GM23338 (cell line): ENCODE measurements at regions not wholly inside any gene's neighbourhood (a gene's known extent, or its start where the extent isn't known, plus 50 kb on each side); places are given as distances from the start of the nearest gene placed in this dataset.

Experiments
- ATAC-seq: fragments of 200-7000 bp; cut with Tn5 transposase; 3 replicates; pipeline ENCODE4 v1.9.1; 2020
- DNase-seq: peaks from one replicate; pipeline ENCODE4 v3.0.0-alpha.2; 2015; ENCODE audit warnings: low spot score
- H2AFZ ChIP-seq: fragments of 200-600 bp; sonication (generic); 2 replicates; pipeline ENCODE4 v1.8.0; 2016; ENCODE audit warnings: antibody characterized with exemption, mild to moderate bottlenecking, moderate library complexity
- H3F3A ChIP-seq: fragments of 200-600 bp; sonication (generic); replicated peaks from 2 replicates; pipeline ENCODE4 v1.8.0; 2017; ENCODE audit warnings: antibody characterized with exemption, mixed run types, low read depth
- H3K27ac ChIP-seq: fragments of 200-600 bp; sonication (generic); 2 replicates; pipeline ENCODE4 v1.6.1; 2016; ENCODE audit warnings: low read depth
- H3K27me3 ChIP-seq: fragments of 200-600 bp; sonication (generic); 2 replicates; pipeline ENCODE4 v1.8.0; 2016; ENCODE audit warnings: mild to moderate bottlenecking, mixed run types, moderate library complexity; ENCODE audit not compliant: insufficient read depth
- H3K36me3 ChIP-seq: fragments of 200-600 bp; sonication (generic); 2 replicates; pipeline ENCODE4 v1.8.0; 2016; ENCODE audit warnings: mild to moderate bottlenecking; ENCODE audit not compliant: insufficient read depth
- H3K4me1 ChIP-seq: fragments of 200-600 bp; sonication (generic); 2 replicates; pipeline ENCODE4 v1.8.0; 2016; ENCODE audit warnings: mild to moderate bottlenecking, moderate library complexity; ENCODE audit not compliant: insufficient read depth
- H3K4me2 ChIP-seq: fragments of 200-600 bp; sonication (generic); 2 replicates; pipeline ENCODE4 v1.7.1; 2017; ENCODE audit warnings: mixed run types
- H3K4me3 ChIP-seq: fragments of 200-600 bp; sonication (generic); 2 replicates; pipeline ENCODE4 v1.6.1; 2016; ENCODE audit warnings: mixed run types
- H3K79me2 ChIP-seq: fragments of 200-600 bp; sonication (generic); replicated peaks from 2 replicates; pipeline ENCODE4 v1.8.0; 2017; ENCODE audit warnings: mild to moderate bottlenecking; ENCODE audit not compliant: insufficient read depth
- H3K9me2 ChIP-seq: fragments of 200-600 bp; sonication (generic); 2 replicates; pipeline ENCODE4 v1.8.0; 2017; ENCODE audit not compliant: insufficient read depth
- H4K20me1 ChIP-seq: fragments of 200-600 bp; sonication (generic); replicated peaks from 2 replicates; pipeline ENCODE4 v1.8.0; 2017; ENCODE audit warnings: mild to moderate bottlenecking; ENCODE audit not compliant: insufficient read depth
- H3K27ac Mint-ChIP-seq: 2 replicates; pipeline ENCODE4 v1.8.0; 2020; ENCODE audit warnings: inconsistent platforms, mild to moderate bottlenecking, moderate library complexity, mixed read lengths
- H3K27me3 Mint-ChIP-seq: 3 replicates; pipeline ENCODE4 v1.8.0; 2022; ENCODE audit warnings: low read depth, mild to moderate bottlenecking, moderate library complexity, mixed read lengths, inconsistent platforms; ENCODE audit not compliant: insufficient read depth, poor library complexity
- H3K36me3 Mint-ChIP-seq: 3 replicates; pipeline ENCODE4 v1.8.0; 2021; ENCODE audit warnings: low read depth, mild to moderate bottlenecking, inconsistent platforms, moderate library complexity, mixed read lengths
- H3K4me1 Mint-ChIP-seq: 3 replicates; pipeline ENCODE4 v1.8.0; 2020; ENCODE audit warnings: mild to moderate bottlenecking, inconsistent platforms, mixed read lengths
- H3K4me3 Mint-ChIP-seq: 3 replicates; pipeline ENCODE4 v1.8.0; 2021; ENCODE audit warnings: moderate library complexity, mild to moderate bottlenecking, inconsistent platforms, mixed read lengths
- H3K9me3 Mint-ChIP-seq: 3 replicates; pipeline ENCODE4 v1.8.0; 2020; ENCODE audit warnings: moderate library complexity, mild to moderate bottlenecking, inconsistent platforms, mixed read lengths
- CREB1 ChIP-seq: fragments of 250-450 bp; sonication (Bioruptor Pico); IDR thresholded peaks from 2 replicates; pipeline ENCODE4 v1.5.0; 2020; ENCODE audit warnings: low read depth, mild to moderate bottlenecking, moderate library complexity
- EZH2 ChIP-seq: fragments of 200-600 bp; sonication (generic); IDR thresholded peaks from one replicate; pipeline ENCODE4 v1.8.0; 2017; ENCODE audit warnings: antibody characterized with exemption, mild to moderate bottlenecking, low read depth; ENCODE audit not compliant: unreplicated experiment
- JUNB ChIP-seq: IDR thresholded peaks from one replicate; pipeline ENCODE4 v1.6.1; 2016; ENCODE audit warnings: antibody characterized with exemption; ENCODE audit not compliant: unreplicated experiment
- NANOG ChIP-seq: IDR thresholded peaks from 2 replicates; pipeline ENCODE4 v1.6.1; 2016; ENCODE audit warnings: antibody characterized with exemption, borderline replicate concordance
- POLR2AphosphoS5 ChIP-seq: IDR thresholded peaks from 2 replicates; pipeline ENCODE4 v1.6.1; 2016; ENCODE audit warnings: antibody characterized with exemption, low read depth
- STAT1 ChIP-seq: IDR thresholded peaks from one replicate; pipeline ENCODE4 v1.6.1; 2016; ENCODE audit warnings: antibody characterized with exemption; ENCODE audit not compliant: unreplicated experiment
- ZNF114 ChIP-seq: fragments of 250-450 bp; sonication (Bioruptor Pico); IDR thresholded peaks from 2 replicates; pipeline ENCODE4 v1.5.0; 2020; ENCODE audit warnings: mild to moderate bottlenecking, moderate library complexity
- ZNF331 ChIP-seq: fragments of 250-450 bp; sonication (Bioruptor Pico); IDR thresholded peaks from 2 replicates; pipeline ENCODE4 v1.5.0; 2020; ENCODE audit warnings: low read depth, mild to moderate bottlenecking, moderate library complexity
- TF ChIP-seq, protein P1 (sequence below), 2 experiments: fragments of 200-600 bp in 1 of 2; sonication (generic) in 1 of 2; conservative IDR thresholded peaks; 2 replicates each; pipeline versions ENCODE4 v1.5.1 to v1.6.1; 2016 to 2017; ENCODE audit warnings: antibody characterized with exemption in 2 of 2, low read depth in 2 of 2, mild to moderate bottlenecking in 2 of 2, moderate library complexity in 1 of 2
- TF ChIP-seq, protein P2 (sequence below): IDR thresholded peaks from one replicate; pipeline ENCODE4 v1.6.1; 2018; ENCODE audit warnings: antibody characterized with exemption; ENCODE audit not compliant: unreplicated experiment
- TF ChIP-seq, protein P3 (sequence below): fragments of 250-450 bp; sonication (Bioruptor Pico); IDR thresholded peaks from 2 replicates; pipeline ENCODE4 v1.5.0; 2020; ENCODE audit warnings: mild to moderate bottlenecking, moderate library complexity

DNA sequence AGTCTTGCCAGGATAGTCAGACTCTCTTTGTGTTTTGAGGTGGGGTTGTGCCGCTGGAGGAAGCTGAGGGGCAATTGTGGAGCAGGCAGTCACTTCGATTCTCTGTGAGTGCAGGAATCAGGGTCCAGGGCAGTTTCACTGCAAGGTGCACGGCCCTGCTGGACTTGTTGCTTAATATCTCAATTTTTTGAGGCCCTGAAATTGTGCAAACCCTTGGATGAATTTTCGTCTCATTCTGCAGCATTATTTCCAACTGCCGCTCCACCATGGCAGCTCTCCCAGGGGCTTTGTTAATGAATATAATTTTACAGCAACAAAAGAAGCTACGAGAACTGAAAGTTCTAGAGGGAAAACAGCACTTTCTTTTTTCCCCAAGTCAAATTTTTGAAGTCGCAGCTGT, 531.9 kb downstream of the QKI start:
- Mint-ChIP-seq H3K9me3 (no peaks in the 10 kb centered on the region), H3K4me3 (no peak overlapping the region), H3K4me1 (peaks cover 53% of the 10 kb centered on the region), H3K27me3 (peaks cover 8% of the 10 kb centered on the region), H3K36me3 (peaks cover 4% of the 10 kb centered on the region; the same call in 1 of the 3 replicates), H3K27ac (no peak overlapping the region)
- peak overlapping the region; percentile 74 for H2AFZ ChIP-seq
- H3K79me2 ChIP-seq: no peaks in the 10 kb centered on the region
- H3F3A ChIP-seq: 0 out of 2 replicates have a peak, but pooled peaks cover 2% of the 10 kb centered on the region
- H3K27ac ChIP-seq: no peak overlapping the region
- no peaks in the 10 kb centered on the region for H3K36me3 ChIP-seq
- H4K20me1 ChIP-seq: no peaks in the 10 kb centered on the region
- no peak for DNase-seq
- no peak overlapping the region for H3K4me3 ChIP-seq
- ATAC-seq: no peak
- H3K4me1 ChIP-seq: peaks cover 52% of the 10 kb centered on the region
- no peak overlapping the region for H3K4me2 ChIP-seq
- H3K9me2 ChIP-seq: peaks cover 2% of the 10 kb centered on the region; the same call in 1 of the 2 replicates
- H3K27me3 ChIP-seq: no peaks in the 10 kb centered on the region
- no peak for TF ChIP-seq ZNF331
- no peak for TF ChIP-seq POLR2AphosphoS5
- no peak for TF ChIP-seq NANOG
- no peak for TF ChIP-seq JUNB
- no peak for TF ChIP-seq EZH2

DNA sequence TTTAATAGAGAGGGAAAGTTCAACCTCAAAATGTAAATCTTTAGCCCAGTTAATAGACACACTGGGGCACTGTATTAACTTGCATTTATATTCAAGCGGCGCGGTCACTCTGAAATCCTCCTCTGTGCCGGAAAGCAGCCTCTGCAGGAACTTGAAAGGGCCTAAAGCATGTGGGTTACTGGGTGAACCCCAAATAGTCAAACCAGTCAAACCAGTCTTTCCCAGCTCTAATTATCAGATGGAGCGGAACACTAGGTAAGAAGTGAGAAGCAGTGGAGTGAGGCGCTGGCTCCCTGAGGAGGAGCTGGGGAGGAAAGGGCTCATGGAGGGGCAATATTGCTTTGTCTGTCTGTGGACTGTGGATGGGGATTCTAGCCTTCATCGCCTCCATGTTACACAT, 531.3 kb downstream of the QKI start:
- Mint-ChIP-seq H3K27ac (no peak overlapping the region), H3K27me3 (peaks cover 8% of the 10 kb centered on the region), H3K4me3 (no peak overlapping the region), H3K9me3 (no peaks in the 10 kb centered on the region), H3K4me1 (peaks cover 60% of the 10 kb centered on the region), H3K36me3 (peaks cover 4% of the 10 kb centered on the region; the same call in 1 of the 3 replicates)
- peaks cover 56% of the 10 kb centered on the region for H3K4me1 ChIP-seq
- H3K4me2 ChIP-seq: peak overlapping the region; percentile 66; the same call in 1 of the 2 replicates
- no peaks in the 10 kb centered on the region for H3K27me3 ChIP-seq
- H3K36me3 ChIP-seq: no peaks in the 10 kb centered on the region
- H3F3A ChIP-seq: 0 out of 2 replicates have a peak, but pooled peaks cover 2% of the 10 kb centered on the region
- DNase-seq (peak; percentile 54), ATAC-seq (no peak; the same call in 2 of the 3 replicates)
- no peaks in the 10 kb centered on the region for H4K20me1 ChIP-seq
- no peaks in the 10 kb centered on the region for H3K79me2 ChIP-seq
- no peak overlapping the region for H3K4me3 ChIP-seq
- H3K9me2 ChIP-seq: peaks cover 2% of the 10 kb centered on the region; the same call in 1 of the 2 replicates
- H3K27ac ChIP-seq: no peak overlapping the region
- H2AFZ ChIP-seq: peak overlapping the region; percentile 2; the same call in 1 of the 2 replicates
- no peak for TF ChIP-seq STAT1
- TF ChIP-seq CREB1 (CRISPR knock-in tag): no peak
- TF ChIP-seq, protein P1, sequence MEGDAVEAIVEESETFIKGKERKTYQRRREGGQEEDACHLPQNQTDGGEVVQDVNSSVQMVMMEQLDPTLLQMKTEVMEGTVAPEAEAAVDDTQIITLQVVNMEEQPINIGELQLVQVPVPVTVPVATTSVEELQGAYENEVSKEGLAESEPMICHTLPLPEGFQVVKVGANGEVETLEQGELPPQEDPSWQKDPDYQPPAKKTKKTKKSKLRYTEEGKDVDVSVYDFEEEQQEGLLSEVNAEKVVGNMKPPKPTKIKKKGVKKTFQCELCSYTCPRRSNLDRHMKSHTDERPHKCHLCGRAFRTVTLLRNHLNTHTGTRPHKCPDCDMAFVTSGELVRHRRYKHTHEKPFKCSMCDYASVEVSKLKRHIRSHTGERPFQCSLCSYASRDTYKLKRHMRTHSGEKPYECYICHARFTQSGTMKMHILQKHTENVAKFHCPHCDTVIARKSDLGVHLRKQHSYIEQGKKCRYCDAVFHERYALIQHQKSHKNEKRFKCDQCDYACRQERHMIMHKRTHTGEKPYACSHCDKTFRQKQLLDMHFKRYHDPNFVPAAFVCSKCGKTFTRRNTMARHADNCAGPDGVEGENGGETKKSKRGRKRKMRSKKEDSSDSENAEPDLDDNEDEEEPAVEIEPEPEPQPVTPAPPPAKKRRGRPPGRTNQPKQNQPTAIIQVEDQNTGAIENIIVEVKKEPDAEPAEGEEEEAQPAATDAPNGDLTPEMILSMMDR (conservative IDR thresholded peaks at IDR 0.05; ENCODE audit: low read depth in 2 of 2): no peak
- no peak for TF ChIP-seq POLR2AphosphoS5
- TF ChIP-seq, protein P2, sequence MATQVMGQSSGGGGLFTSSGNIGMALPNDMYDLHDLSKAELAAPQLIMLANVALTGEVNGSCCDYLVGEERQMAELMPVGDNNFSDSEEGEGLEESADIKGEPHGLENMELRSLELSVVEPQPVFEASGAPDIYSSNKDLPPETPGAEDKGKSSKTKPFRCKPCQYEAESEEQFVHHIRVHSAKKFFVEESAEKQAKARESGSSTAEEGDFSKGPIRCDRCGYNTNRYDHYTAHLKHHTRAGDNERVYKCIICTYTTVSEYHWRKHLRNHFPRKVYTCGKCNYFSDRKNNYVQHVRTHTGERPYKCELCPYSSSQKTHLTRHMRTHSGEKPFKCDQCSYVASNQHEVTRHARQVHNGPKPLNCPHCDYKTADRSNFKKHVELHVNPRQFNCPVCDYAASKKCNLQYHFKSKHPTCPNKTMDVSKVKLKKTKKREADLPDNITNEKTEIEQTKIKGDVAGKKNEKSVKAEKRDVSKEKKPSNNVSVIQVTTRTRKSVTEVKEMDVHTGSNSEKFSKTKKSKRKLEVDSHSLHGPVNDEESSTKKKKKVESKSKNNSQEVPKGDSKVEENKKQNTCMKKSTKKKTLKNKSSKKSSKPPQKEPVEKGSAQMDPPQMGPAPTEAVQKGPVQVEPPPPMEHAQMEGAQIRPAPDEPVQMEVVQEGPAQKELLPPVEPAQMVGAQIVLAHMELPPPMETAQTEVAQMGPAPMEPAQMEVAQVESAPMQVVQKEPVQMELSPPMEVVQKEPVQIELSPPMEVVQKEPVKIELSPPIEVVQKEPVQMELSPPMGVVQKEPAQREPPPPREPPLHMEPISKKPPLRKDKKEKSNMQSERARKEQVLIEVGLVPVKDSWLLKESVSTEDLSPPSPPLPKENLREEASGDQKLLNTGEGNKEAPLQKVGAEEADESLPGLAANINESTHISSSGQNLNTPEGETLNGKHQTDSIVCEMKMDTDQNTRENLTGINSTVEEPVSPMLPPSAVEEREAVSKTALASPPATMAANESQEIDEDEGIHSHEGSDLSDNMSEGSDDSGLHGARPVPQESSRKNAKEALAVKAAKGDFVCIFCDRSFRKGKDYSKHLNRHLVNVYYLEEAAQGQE: no peak
- TF ChIP-seq, protein P3, sequence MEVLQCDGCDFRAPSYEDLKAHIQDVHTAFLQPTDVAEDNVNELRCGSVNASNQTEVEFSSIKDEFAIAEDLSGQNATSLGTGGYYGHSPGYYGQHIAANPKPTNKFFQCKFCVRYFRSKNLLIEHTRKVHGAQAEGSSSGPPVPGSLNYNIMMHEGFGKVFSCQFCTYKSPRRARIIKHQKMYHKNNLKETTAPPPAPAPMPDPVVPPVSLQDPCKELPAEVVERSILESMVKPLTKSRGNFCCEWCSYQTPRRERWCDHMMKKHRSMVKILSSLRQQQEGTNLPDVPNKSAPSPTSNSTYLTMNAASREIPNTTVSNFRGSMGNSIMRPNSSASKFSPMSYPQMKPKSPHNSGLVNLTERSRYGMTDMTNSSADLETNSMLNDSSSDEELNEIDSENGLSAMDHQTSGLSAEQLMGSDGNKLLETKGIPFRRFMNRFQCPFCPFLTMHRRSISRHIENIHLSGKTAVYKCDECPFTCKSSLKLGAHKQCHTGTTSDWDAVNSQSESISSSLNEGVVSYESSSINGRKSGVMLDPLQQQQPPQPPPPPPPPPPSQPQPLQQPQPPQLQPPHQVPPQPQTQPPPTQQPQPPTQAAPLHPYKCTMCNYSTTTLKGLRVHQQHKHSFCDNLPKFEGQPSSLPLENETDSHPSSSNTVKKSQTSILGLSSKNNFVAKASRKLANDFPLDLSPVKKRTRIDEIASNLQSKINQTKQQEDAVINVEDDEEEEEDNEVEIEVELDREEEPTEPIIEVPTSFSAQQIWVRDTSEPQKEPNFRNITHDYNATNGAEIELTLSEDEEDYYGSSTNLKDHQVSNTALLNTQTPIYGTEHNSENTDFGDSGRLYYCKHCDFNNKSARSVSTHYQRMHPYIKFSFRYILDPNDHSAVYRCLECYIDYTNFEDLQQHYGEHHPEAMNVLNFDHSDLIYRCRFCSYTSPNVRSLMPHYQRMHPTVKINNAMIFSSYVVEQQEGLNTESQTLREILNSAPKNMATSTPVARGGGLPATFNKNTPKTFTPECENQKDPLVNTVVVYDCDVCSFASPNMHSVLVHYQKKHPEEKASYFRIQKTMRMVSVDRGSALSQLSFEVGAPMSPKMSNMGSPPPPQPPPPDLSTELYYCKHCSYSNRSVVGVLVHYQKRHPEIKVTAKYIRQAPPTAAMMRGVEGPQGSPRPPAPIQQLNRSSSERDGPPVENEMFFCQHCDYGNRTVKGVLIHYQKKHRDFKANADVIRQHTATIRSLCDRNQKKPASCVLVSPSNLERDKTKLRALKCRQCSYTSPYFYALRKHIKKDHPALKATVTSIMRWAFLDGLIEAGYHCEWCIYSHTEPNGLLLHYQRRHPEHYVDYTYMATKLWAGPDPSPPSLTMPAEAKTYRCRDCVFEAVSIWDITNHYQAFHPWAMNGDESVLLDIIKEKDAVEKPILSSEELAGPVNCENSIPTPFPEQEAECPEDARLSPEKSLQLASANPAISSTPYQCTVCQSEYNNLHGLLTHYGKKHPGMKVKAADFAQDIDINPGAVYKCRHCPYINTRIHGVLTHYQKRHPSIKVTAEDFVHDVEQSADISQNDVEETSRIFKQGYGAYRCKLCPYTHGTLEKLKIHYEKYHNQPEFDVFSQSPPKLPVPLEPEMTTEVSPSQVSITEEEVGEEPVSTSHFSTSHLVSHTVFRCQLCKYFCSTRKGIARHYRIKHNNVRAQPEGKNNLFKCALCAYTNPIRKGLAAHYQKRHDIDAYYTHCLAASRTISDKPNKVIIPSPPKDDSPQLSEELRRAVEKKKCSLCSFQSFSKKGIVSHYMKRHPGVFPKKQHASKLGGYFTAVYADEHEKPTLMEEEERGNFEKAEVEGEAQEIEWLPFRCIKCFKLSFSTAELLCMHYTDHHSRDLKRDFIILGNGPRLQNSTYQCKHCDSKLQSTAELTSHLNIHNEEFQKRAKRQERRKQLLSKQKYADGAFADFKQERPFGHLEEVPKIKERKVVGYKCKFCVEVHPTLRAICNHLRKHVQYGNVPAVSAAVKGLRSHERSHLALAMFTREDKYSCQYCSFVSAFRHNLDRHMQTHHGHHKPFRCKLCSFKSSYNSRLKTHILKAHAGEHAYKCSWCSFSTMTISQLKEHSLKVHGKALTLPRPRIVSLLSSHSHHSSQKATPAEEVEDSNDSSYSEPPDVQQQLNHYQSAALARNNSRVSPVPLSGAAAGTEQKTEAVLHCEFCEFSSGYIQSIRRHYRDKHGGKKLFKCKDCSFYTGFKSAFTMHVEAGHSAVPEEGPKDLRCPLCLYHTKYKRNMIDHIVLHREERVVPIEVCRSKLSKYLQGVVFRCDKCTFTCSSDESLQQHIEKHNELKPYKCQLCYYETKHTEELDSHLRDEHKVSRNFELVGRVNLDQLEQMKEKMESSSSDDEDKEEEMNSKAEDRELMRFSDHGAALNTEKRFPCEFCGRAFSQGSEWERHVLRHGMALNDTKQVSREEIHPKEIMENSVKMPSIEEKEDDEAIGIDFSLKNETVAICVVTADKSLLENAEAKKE (CRISPR knock-in tag): no peak
- TF ChIP-seq ZNF114 (CRISPR knock-in tag): no peak
